HG02610 (cell line): ENCODE measurements at regions not wholly inside any gene's neighbourhood (a gene's known extent, or its start where the extent isn't known, plus 50 kb on each side); places are given as distances from the start of the nearest gene placed in this dataset.

ENCODE experiments used
- ATAC-seq: cut with Tn5 transposase; IDR thresholded peaks from one replicate; pipeline ENCODE4 v1.9.1; 2021; ENCODE audit warnings: mild to moderate bottlenecking, moderate library complexity; ENCODE audit not compliant: unreplicated experiment

- no peak for ATAC-seq
Measured at GRCh38 chrX:88397551-88397950, 349.5 kb upstream of the CPXCR1 start.

GRCh38 chrX:88416002-88416401 lies 331.0 kb upstream of the CPXCR1 start:
- ATAC-seq: no peak

GRCh38 chrX:88416965-88417364 lies 330.1 kb upstream of the CPXCR1 start:
- ATAC-seq: no peak

- ATAC-seq: no peak
Measured at GRCh38 chrX:88424071-88424470, 323.0 kb upstream of the CPXCR1 start.

GRCh38 chrX:88424541-88424940 lies 322.5 kb upstream of the CPXCR1 start:
- no peak for ATAC-seq

GRCh38 chrX:88425739-88426138 lies 321.3 kb upstream of the CPXCR1 start:
- ATAC-seq: no peak

- ATAC-seq: no peak
Measured at GRCh38 chrX:88437563-88437962, 309.5 kb upstream of the CPXCR1 start.

GRCh38 chrX:88438209-88438608 lies 308.8 kb upstream of the CPXCR1 start:
- ATAC-seq: no peak

- ATAC-seq: no peak
Measured at GRCh38 chrX:88439935-88440334, 307.1 kb upstream of the CPXCR1 start.
